WTC11 (cell line): ENCODE measurements at regions not wholly inside any gene's neighbourhood (a gene's known extent, or its start where the extent isn't known, plus 50 kb on each side); places are given as distances from the start of the nearest gene placed in this dataset.

Source experiments
- ATAC-seq: fragments of 200-7000 bp; cut with Tn5 transposase; 2 replicates; pipeline ENCODE4 v1.10.0; 2021; ENCODE audit warnings: mild to moderate bottlenecking, moderate library complexity
- CTCF ChIA-PET: fragments of 300-600 bp; sonication (Branson Sonifier 250); formaldehyde crosslinking; loops from one replicate; lab custom pipeline; 2021; ENCODE audit warnings: antibody characterized with exemption; lab: Charles Lee
- POLR2A ChIA-PET: fragments of 350-600 bp; sonication (Branson Sonifier 250); formaldehyde crosslinking; loops from one replicate; lab custom pipeline; 2021; ENCODE audit warnings: antibody characterized with exemption; lab: Charles Lee
- DNase-seq: peaks from one replicate; pipeline ENCODE4 v3.0.0; 2021; ENCODE audit warnings: low spot score
- H3K27ac Mint-ChIP-seq: 2 replicates; pipeline ENCODE4 v1.8.0; 2021; ENCODE audit warnings: mixed read lengths
- H3K27me3 Mint-ChIP-seq: 2 replicates; pipeline ENCODE4 v1.8.0; 2021; ENCODE audit warnings: low read depth, mild to moderate bottlenecking, moderate library complexity, mixed read lengths
- H3K36me3 Mint-ChIP-seq: 2 replicates; pipeline ENCODE4 v1.8.0; 2021; ENCODE audit warnings: mixed read lengths
- H3K4me1 Mint-ChIP-seq: 2 replicates; pipeline ENCODE4 v1.8.0; 2022; ENCODE audit warnings: mixed read lengths
- H3K4me3 Mint-ChIP-seq: 2 replicates; pipeline ENCODE4 v1.8.0; 2021; ENCODE audit warnings: mild to moderate bottlenecking, moderate library complexity, mixed read lengths
- H3K9me3 Mint-ChIP-seq: 2 replicates; pipeline ENCODE4 v1.8.0; 2021; ENCODE audit warnings: mixed read lengths
- ATF2 ChIP-seq: sonication (generic); formaldehyde crosslinking; IDR thresholded peaks from 2 replicates; pipeline ENCODE4 v1.8.1; 2022; ENCODE audit warnings: low read depth, missing genetic modification reagents, borderline replicate concordance
- ATF6 ChIP-seq: sonication (generic); formaldehyde crosslinking; IDR thresholded peaks from 2 replicates; pipeline ENCODE4 v1.8.1; 2023; ENCODE audit warnings: mild to moderate bottlenecking, missing genetic modification reagents
- CREB1 ChIP-seq: sonication (generic); formaldehyde crosslinking; IDR thresholded peaks from 2 replicates; pipeline ENCODE4 v1.8.0; 2023; ENCODE audit warnings: mild to moderate bottlenecking, missing genetic modification reagents
- ERG ChIP-seq: fragments of 250-450 bp; sonication (Bioruptor Pico); IDR thresholded peaks from 2 replicates; pipeline ENCODE4 v1.8.0; 2021; ENCODE audit warnings: mild to moderate bottlenecking
- FOXP1 ChIP-seq: sonication (generic); formaldehyde crosslinking; IDR thresholded peaks from 2 replicates; pipeline ENCODE4 v1.8.0; 2022; ENCODE audit warnings: missing genetic modification reagents, mild to moderate bottlenecking, moderate library complexity, borderline replicate concordance
- GABPB1 ChIP-seq: sonication (generic); formaldehyde crosslinking; IDR thresholded peaks from 2 replicates; pipeline ENCODE4 v1.8.1; 2023; ENCODE audit warnings: mild to moderate bottlenecking, missing genetic modification reagents
- GTF2I ChIP-seq: fragments of 250-450 bp; sonication (Bioruptor Pico); conservative IDR thresholded peaks from 2 replicates; pipeline ENCODE4 v1.4.0; 2021; ENCODE audit warnings: mild to moderate bottlenecking
- HMGXB4 ChIP-seq: sonication (generic); formaldehyde crosslinking; IDR thresholded peaks from 2 replicates; pipeline ENCODE4 v1.8.1; 2023; ENCODE audit warnings: mild to moderate bottlenecking, moderate library complexity, missing genetic modification reagents
- NR1H2 ChIP-seq: sonication (generic); formaldehyde crosslinking; IDR thresholded peaks from 2 replicates; pipeline ENCODE4 v1.9.0; 2021; ENCODE audit warnings: mild to moderate bottlenecking, moderate library complexity, missing genetic modification reagents
- SP1 ChIP-seq: sonication (generic); formaldehyde crosslinking; conservative IDR thresholded peaks from 2 replicates; pipeline ENCODE4 v1.8.1; 2022; ENCODE audit warnings: missing genetic modification reagents
- TEAD1 ChIP-seq: sonication (generic); formaldehyde crosslinking; IDR thresholded peaks from 2 replicates; pipeline ENCODE4 v1.8.0; 2022; ENCODE audit warnings: mild to moderate bottlenecking, missing genetic modification reagents
- ZNF121 ChIP-seq: sonication (generic); formaldehyde crosslinking; IDR thresholded peaks from 2 replicates; pipeline ENCODE4 v1.8.0; 2023; ENCODE audit warnings: missing genetic modification reagents
- ZNF396 ChIP-seq: fragments of 250-450 bp; sonication (Bioruptor Pico); IDR thresholded peaks from 2 replicates; pipeline ENCODE4 v1.8.0; 2021; ENCODE audit warnings: mild to moderate bottlenecking, moderate library complexity, borderline replicate concordance
- ZNF423 ChIP-seq: fragments of 250-450 bp; sonication (Bioruptor Pico); IDR thresholded peaks from 2 replicates; pipeline ENCODE4 v2.1.2; 2022; ENCODE audit warnings: mild to moderate bottlenecking, moderate library complexity

- DNase-seq (no peak), ATAC-seq (peak; percentile 41; the same call in 1 of the 2 replicates)
- H3K27me3 Mint-ChIP-seq, result peaks cover 4% of the 10 kb centered on the region
- TF ChIP-seq ATF2 (CRISPR knock-in tag) (no peak), ATF6 (no peak), ERG (CRISPR knock-in tag) (no peak), HMGXB4 (CRISPR knock-in tag) (no peak), GTF2I (CRISPR knock-in tag) (no peak), CREB1 (CRISPR knock-in tag) (no peak), NR1H2 (CRISPR knock-in tag) (no peak)
- ChIA-PET POLR2A (interaction anchor here (0.6 kb wide), 1 partner anchor 119 kb away, joined by 3 read pairs; no protein-coding TSS in a partner anchor), CTCF (no interaction called here)
- no peak overlapping the region for H3K4me3 Mint-ChIP-seq
- H3K4me1 Mint-ChIP-seq, result peaks cover 34% of the 10 kb centered on the region
- no peak overlapping the region for H3K27ac Mint-ChIP-seq
- H3K36me3 Mint-ChIP-seq, result no peaks in the 10 kb centered on the region
- H3K9me3 Mint-ChIP-seq, result no peaks in the 10 kb centered on the region
These were observed 97.5 kb downstream of the CXCL12 start for GRCh38 chr10:44287408-44287807.

GRCh38 chr10:44284198-44285084, 100.5 kb downstream of the CXCL12 start:
- Mint-ChIP-seq H3K4me1 (peaks cover 30% of the 10 kb centered on the region), H3K9me3 (no peaks in the 10 kb centered on the region), H3K36me3 (no peaks in the 10 kb centered on the region), H3K27ac (no peak overlapping the region; the same call in 1 of the 2 replicates), H3K27me3 (no peaks in the 10 kb centered on the region; the same call in 1 of the 2 replicates), H3K4me3 (no peak overlapping the region)
- no peak for ATAC-seq
- DNase-seq, result no peak
- ChIA-PET POLR2A (no interaction called here), CTCF (interaction anchor here (0.7 kb wide), 1 partner anchor 595 kb away, joined by 3 read pairs; no protein-coding TSS in a partner anchor)
- no peak for TF ChIP-seq GABPB1 (CRISPR knock-in tag)
- no peak for TF ChIP-seq FOXP1 (CRISPR knock-in tag)
- TF ChIP-seq ZNF396 (CRISPR knock-in tag), result no peak
- no peak for TF ChIP-seq ERG (CRISPR knock-in tag)

GRCh38 chr10:44282626-44283300, 102.1 kb downstream of the CXCL12 start:
- POLR2A ChIA-PET, result no interaction called here
- ATAC-seq, result no peak
- H3K4me1 Mint-ChIP-seq, result peaks cover 32% of the 10 kb centered on the region
- TF ChIP-seq NR1H2 (CRISPR knock-in tag), result no peak
- TF ChIP-seq ZNF121 (CRISPR knock-in tag), result no peak
- no peak for TF ChIP-seq ZNF423 (CRISPR knock-in tag)
- no peak for TF ChIP-seq TEAD1 (CRISPR knock-in tag)
- TF ChIP-seq SP1 (CRISPR knock-in tag), result no peak
- no peaks in the 10 kb centered on the region for H3K36me3 Mint-ChIP-seq
- H3K4me3 Mint-ChIP-seq, result no peak overlapping the region
- no peaks in the 10 kb centered on the region for H3K9me3 Mint-ChIP-seq
- DNase-seq, result no peak
- H3K27me3 Mint-ChIP-seq, result no peaks in the 10 kb centered on the region; the same call in 1 of the 2 replicates
- H3K27ac Mint-ChIP-seq, result no peak overlapping the region
- CTCF ChIA-PET, result no interaction called here
